NCI-H2196 treated with DMSO at 0.1 percent for 48 hours (cell line): ENCODE measurements at regions not wholly inside any gene's neighbourhood (a gene's known extent, or its start where the extent isn't known, plus 50 kb on each side); places are given as distances from the start of the nearest gene placed in this dataset.

ENCODE experiments used
- DNase-seq: peaks from one replicate; lab custom pipeline; 2025; ENCODE audit not compliant: unreplicated experiment; lab: John Stamatoyannopoulos, UW

- DNase-seq: no peak
These were observed 151.3 kb upstream of the SOX9 start for GRCh38 chr17:71969500-71969899.

GRCh38 chr17:71970312-71970711 is 150.5 kb upstream of the SOX9 start:
- no peak for DNase-seq

- DNase-seq: no peak
These were observed 146.8 kb upstream of the SOX9 start for GRCh38 chr17:71974051-71974450.

GRCh38 chr17:71975331-71975801 is 145.5 kb upstream of the SOX9 start:
- no peak for DNase-seq

GRCh38 chr17:71976011-71976649 is 144.7 kb upstream of the SOX9 start:
- no peak for DNase-seq

GRCh38 chr17:71978435-71978834 is 142.4 kb upstream of the SOX9 start:
- no peak for DNase-seq

GRCh38 chr17:71980171-71980570 is 140.6 kb upstream of the SOX9 start:
- DNase-seq: no peak

- no peak for DNase-seq
These were observed 137.0 kb upstream of the SOX9 start for GRCh38 chr17:71983828-71984227.

GRCh38 chr17:71985111-71986039 is 135.4 kb upstream of the SOX9 start:
- DNase-seq: no peak

- DNase-seq: no peak
These were observed 133.9 kb upstream of the SOX9 start for GRCh38 chr17:71986886-71987285.

GRCh38 chr17:71987634-71988033 is 133.2 kb upstream of the SOX9 start:
- DNase-seq: no peak

GRCh38 chr17:71989117-71989516 is 131.7 kb upstream of the SOX9 start:
- DNase-seq: no peak

GRCh38 chr17:71993363-71993762 is 127.5 kb upstream of the SOX9 start:
- no peak for DNase-seq

- no peak for DNase-seq
These were observed 125.2 kb upstream of the SOX9 start for GRCh38 chr17:71995590-71995989.

GRCh38 chr17:72004011-72004427 is 116.8 kb upstream of the SOX9 start:
- DNase-seq: no peak

- no peak for DNase-seq
These were observed 116.0 kb upstream of the SOX9 start for GRCh38 chr17:72004611-72005331.

- DNase-seq: no peak
These were observed 115.3 kb upstream of the SOX9 start for GRCh38 chr17:72005332-72006163.

GRCh38 chr17:72008236-72008876 is 112.5 kb upstream of the SOX9 start:
- DNase-seq: no peak

GRCh38 chr17:72011561-72011960 is 109.3 kb upstream of the SOX9 start:
- DNase-seq: no peak

GRCh38 chr17:72021417-72022041 is 99.3 kb upstream of the SOX9 start:
- DNase-seq: no peak
